Nephron (organoid): ENCODE measurements at regions not wholly inside any gene's neighbourhood (a gene's known extent, or its start where the extent isn't known, plus 50 kb on each side); places are given as distances from the start of the nearest gene placed in this dataset.

Experiments
- H3K27ac Mint-ChIP-seq, 3 experiments: 2 replicates each; pipeline ENCODE4 v1.8.0; 2020; ENCODE audit warnings: mixed read lengths in 3 of 3, mild to moderate bottlenecking in 2 of 3, moderate library complexity in 1 of 3
- H3K27me3 Mint-ChIP-seq: 2 replicates; pipeline ENCODE4 v1.8.0; 2021; ENCODE audit warnings: low read depth, mild to moderate bottlenecking, moderate library complexity, mixed read lengths
- H3K36me3 Mint-ChIP-seq: 2 replicates; pipeline ENCODE4 v1.8.0; 2020; ENCODE audit warnings: low read depth, mixed read lengths
- H3K4me1 Mint-ChIP-seq: 2 replicates; pipeline ENCODE4 v1.8.0; 2020; ENCODE audit warnings: mixed read lengths
- H3K4me3 Mint-ChIP-seq, 3 experiments: 2 replicates each; pipeline ENCODE4 v1.8.0; 2020; ENCODE audit warnings: mild to moderate bottlenecking in 3 of 3, mixed read lengths in 3 of 3, moderate library complexity in 2 of 3
- H3K9me3 Mint-ChIP-seq: 2 replicates; pipeline ENCODE4 v1.8.0; 2020; ENCODE audit warnings: mixed read lengths
- CTCF ChIP-seq, 3 experiments: fragments of 200-600 bp; sonication (generic); IDR thresholded peaks; one replicate each; pipeline ENCODE4 v1.5.0; 2021; ENCODE audit warnings: antibody characterized with exemption in 3 of 3; ENCODE audit not compliant: unreplicated experiment in 3 of 3

- TF ChIP-seq CTCF (IDR thresholded peaks at IDR 0.05; ENCODE audit: unreplicated experiment in 3 of 3): no peak
Observed at GRCh38 chr12:127667131-127667685, 599.8 kb upstream of the TMEM132C start.

GRCh38 chr12:127670294-127670693 is 596.7 kb upstream of the TMEM132C start:
- Mint-ChIP-seq H3K36me3 (no peaks in the 10 kb centered on the region), H3K9me3 (no peaks in the 10 kb centered on the region), H3K27me3 (peaks cover 24% of the 10 kb centered on the region), H3K4me1 (no peaks in the 10 kb centered on the region), H3K27ac (no peak overlapping the region), H3K4me3 (no peak overlapping the region)
- no peak for TF ChIP-seq CTCF (IDR thresholded peaks at IDR 0.05; ENCODE audit: unreplicated experiment in 3 of 3)

More at GRCh38 chr12:127667131-127667685, 599.8 kb upstream of the TMEM132C start:
- Mint-ChIP-seq H3K36me3 (no peaks in the 10 kb centered on the region), H3K4me3 (no peak overlapping the region), H3K9me3 (no peaks in the 10 kb centered on the region), H3K27ac (no peak overlapping the region), H3K27me3 (peaks cover 22% of the 10 kb centered on the region), H3K4me1 (no peaks in the 10 kb centered on the region)

GRCh38 chr12:127670796-127671195 is 596.2 kb upstream of the TMEM132C start:
- no peak for TF ChIP-seq CTCF (IDR thresholded peaks at IDR 0.05; ENCODE audit: unreplicated experiment in 3 of 3)
- H3K4me3 Mint-ChIP-seq: no peak overlapping the region
- no peak overlapping the region for H3K27ac Mint-ChIP-seq
- H3K27me3 Mint-ChIP-seq: peaks cover 29% of the 10 kb centered on the region
- H3K36me3 Mint-ChIP-seq: no peaks in the 10 kb centered on the region
- no peaks in the 10 kb centered on the region for H3K9me3 Mint-ChIP-seq
- H3K4me1 Mint-ChIP-seq: no peaks in the 10 kb centered on the region

DNA sequence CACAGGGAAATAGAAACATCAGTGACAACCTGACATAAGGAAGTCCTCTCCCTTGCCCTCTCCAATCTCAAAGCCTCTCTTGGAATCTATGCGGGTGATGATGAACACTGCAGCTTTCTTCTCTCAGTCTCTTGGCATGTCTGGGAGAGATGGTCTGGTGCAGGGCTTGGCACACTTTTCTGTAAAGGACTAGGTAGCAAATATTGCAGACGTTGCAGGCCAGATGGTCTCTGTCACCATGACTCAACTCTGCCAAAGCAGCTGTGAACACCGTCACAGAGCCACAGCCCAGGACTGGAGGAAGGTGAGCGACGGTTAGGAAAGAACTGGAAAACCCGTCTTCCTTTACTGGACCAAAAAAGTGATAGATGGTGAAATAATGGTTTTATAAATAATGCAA is 591.0 kb upstream of the TMEM132C start:
- Mint-ChIP-seq H3K4me1 (peaks cover 5% of the 10 kb centered on the region), H3K9me3 (no peaks in the 10 kb centered on the region), H3K4me3 (no peak overlapping the region), H3K27me3 (peaks cover 17% of the 10 kb centered on the region), H3K27ac (no peak overlapping the region), H3K36me3 (no peaks in the 10 kb centered on the region)
- no peak for TF ChIP-seq CTCF (IDR thresholded peaks at IDR 0.05; ENCODE audit: unreplicated experiment in 3 of 3)

- peaks cover 5% of the 10 kb centered on the region for H3K4me1 Mint-ChIP-seq
- no peak overlapping the region for H3K4me3 Mint-ChIP-seq
- H3K36me3 Mint-ChIP-seq: no peaks in the 10 kb centered on the region
- no peaks in the 10 kb centered on the region for H3K9me3 Mint-ChIP-seq
- no peak overlapping the region for H3K27ac Mint-ChIP-seq
- peak; percentile 76 to 81 (median 79) for TF ChIP-seq CTCF (IDR thresholded peaks at IDR 0.05; ENCODE audit: unreplicated experiment in 3 of 3)
- peaks cover 13% of the 10 kb centered on the region for H3K27me3 Mint-ChIP-seq
Observed at GRCh38 chr12:127677537-127678131, 589.3 kb upstream of the TMEM132C start.

- no peak for TF ChIP-seq CTCF (IDR thresholded peaks at IDR 0.05; ENCODE audit: unreplicated experiment in 3 of 3)
Observed at GRCh38 chr12:127678945-127679344, 588.0 kb upstream of the TMEM132C start.

More at GRCh38 chr12:127678945-127679344, 588.0 kb upstream of the TMEM132C start:
- no peaks in the 10 kb centered on the region for H3K36me3 Mint-ChIP-seq
- H3K4me1 Mint-ChIP-seq: peaks cover 12% of the 10 kb centered on the region
- peaks cover 23% of the 10 kb centered on the region for H3K27me3 Mint-ChIP-seq
- H3K4me3 Mint-ChIP-seq: no peak overlapping the region
- no peak overlapping the region for H3K27ac Mint-ChIP-seq
- H3K9me3 Mint-ChIP-seq: no peaks in the 10 kb centered on the region
